ENCODE measurements at regions not wholly inside any gene's neighbourhood (a gene's known extent, or its start where the extent isn't known, plus 50 kb on each side); places are given as distances from the start of the nearest gene placed in this dataset.

DNA sequence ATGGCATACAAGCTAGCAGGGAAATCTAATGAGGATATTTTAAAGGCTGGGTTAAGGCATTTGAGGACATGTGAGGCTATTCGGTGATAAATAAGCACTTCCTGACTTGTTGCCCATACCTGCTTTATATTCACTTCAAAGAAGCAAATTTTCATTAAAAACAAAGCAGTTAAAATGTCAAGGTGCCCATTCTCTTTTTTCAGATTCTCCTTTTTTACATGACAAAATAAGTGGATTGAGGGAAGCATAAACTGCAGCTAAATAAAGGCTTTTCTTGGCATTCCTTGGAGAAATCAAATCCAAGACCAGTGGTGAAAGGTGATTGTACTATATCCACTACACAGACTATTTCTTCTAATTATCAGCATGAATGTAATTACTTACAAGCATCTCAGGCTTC lies 166.9 kb downstream of the PTCSC3 start:
- FAIRE-seq, result no peak

DNA sequence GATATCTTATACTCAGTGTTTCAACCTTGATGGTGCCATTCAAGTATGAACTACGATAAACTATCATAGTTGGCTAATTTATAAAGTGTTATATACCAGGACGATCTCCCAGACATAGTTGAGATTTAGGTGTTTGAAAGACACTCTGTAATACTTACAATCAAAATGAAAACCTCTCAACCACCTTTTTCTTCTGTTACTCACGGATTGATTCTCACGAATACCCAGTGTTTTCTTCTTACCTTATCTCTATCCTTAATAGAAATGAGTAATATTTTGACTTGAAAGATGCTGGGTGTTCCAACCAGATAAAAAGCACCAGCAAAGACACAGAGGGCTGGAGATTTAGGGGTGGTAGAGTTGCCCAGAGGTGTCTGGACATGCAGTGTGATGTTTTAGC lies 169.9 kb downstream of the PTCSC3 start:
- no peak for DNase-seq
- no peak for FAIRE-seq
- H3K27me3 ChIP-seq (ENCODE audit: control insufficient read depth, insufficient read depth, low read length), result no peaks in the 10 kb centered on the region
- intact Hi-C loops (cut with DNase I), result no loop called here
- no peaks in the 10 kb centered on the region for H3K9me3 ChIP-seq (ENCODE audit: control insufficient read depth in 2 of 3, insufficient read depth in 1 of 3, low read length in 3 of 3)
- no peak overlapping the region for H3K9ac ChIP-seq (ENCODE audit: low read length in 3 of 3)
- no peak overlapping the region for H3K27ac ChIP-seq (ENCODE audit: low read depth in 2 of 2, low read length in 2 of 2)
- no peaks in the 10 kb centered on the region for H3K36me3 ChIP-seq (ENCODE audit: control insufficient read depth in 2 of 3, insufficient read depth in 3 of 3, low read length in 3 of 3)
- H3K4me1 ChIP-seq (ENCODE audit: control insufficient read depth in 2 of 3, insufficient read depth in 2 of 3, low read depth in 1 of 3, low read length in 3 of 3), result no peaks in the 10 kb centered on the region
- TF ChIP-seq, protein P1, sequence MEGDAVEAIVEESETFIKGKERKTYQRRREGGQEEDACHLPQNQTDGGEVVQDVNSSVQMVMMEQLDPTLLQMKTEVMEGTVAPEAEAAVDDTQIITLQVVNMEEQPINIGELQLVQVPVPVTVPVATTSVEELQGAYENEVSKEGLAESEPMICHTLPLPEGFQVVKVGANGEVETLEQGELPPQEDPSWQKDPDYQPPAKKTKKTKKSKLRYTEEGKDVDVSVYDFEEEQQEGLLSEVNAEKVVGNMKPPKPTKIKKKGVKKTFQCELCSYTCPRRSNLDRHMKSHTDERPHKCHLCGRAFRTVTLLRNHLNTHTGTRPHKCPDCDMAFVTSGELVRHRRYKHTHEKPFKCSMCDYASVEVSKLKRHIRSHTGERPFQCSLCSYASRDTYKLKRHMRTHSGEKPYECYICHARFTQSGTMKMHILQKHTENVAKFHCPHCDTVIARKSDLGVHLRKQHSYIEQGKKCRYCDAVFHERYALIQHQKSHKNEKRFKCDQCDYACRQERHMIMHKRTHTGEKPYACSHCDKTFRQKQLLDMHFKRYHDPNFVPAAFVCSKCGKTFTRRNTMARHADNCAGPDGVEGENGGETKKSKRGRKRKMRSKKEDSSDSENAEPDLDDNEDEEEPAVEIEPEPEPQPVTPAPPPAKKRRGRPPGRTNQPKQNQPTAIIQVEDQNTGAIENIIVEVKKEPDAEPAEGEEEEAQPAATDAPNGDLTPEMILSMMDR (IDR thresholded peaks at IDR 0.05; ENCODE audit: borderline replicate concordance, extremely low read depth, insufficient read depth), result no peak
- no peak overlapping the region for H3K4me3 ChIP-seq (ENCODE audit: low read length in 3 of 3)

More for the DNA sequence above, 166.9 kb downstream of the PTCSC3 start:
- intact Hi-C loops (cut with DNase I), result no loop called here
- TF ChIP-seq, protein P1 (IDR thresholded peaks at IDR 0.05; ENCODE audit: borderline replicate concordance, extremely low read depth, insufficient read depth), result no peak
- Histone ChIP-seq H3K4me1 (ENCODE audit: control insufficient read depth in 2 of 3, insufficient read depth in 2 of 3, low read depth in 1 of 3, low read length in 3 of 3) (no peaks in the 10 kb centered on the region), H3K9ac (ENCODE audit: low read length in 3 of 3) (no peak overlapping the region), H3K4me3 (ENCODE audit: low read length in 3 of 3) (no peak overlapping the region), H3K36me3 (ENCODE audit: control insufficient read depth in 2 of 3, insufficient read depth in 3 of 3, low read length in 3 of 3) (no peaks in the 10 kb centered on the region), H3K27me3 (ENCODE audit: control insufficient read depth, insufficient read depth, low read length) (no peaks in the 10 kb centered on the region), H3K27ac (ENCODE audit: low read depth in 2 of 2, low read length in 2 of 2) (no peak overlapping the region), H3K9me3 (ENCODE audit: control insufficient read depth in 2 of 3, insufficient read depth in 1 of 3, low read length in 3 of 3) (no peaks in the 10 kb centered on the region)
- no peak for DNase-seq

DNA sequence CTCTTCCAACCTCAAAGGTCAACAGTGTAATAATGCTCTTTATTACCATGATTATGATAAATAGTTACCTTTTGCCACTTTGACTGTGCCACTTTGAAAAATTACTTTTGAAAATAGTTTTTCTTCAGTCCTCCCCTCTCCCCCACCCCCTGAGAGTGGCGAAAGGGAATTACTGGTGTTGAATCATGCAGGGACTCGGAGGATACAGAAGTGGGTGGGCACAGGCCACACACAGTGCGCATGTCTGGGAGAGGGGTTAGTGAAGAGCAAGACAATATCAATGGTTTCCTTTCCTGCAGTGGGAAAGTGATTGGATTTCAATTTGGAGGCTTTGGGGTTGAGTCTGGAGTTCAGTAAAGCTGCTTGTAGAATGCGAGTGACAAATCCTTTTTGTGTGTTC lies 170.9 kb downstream of the PTCSC3 start:
- TF ChIP-seq, protein P1 (IDR thresholded peaks at IDR 0.05; ENCODE audit: borderline replicate concordance, extremely low read depth, insufficient read depth), result no peak
- no peak for FAIRE-seq
- intact Hi-C loops (cut with DNase I), result no loop called here

DNA sequence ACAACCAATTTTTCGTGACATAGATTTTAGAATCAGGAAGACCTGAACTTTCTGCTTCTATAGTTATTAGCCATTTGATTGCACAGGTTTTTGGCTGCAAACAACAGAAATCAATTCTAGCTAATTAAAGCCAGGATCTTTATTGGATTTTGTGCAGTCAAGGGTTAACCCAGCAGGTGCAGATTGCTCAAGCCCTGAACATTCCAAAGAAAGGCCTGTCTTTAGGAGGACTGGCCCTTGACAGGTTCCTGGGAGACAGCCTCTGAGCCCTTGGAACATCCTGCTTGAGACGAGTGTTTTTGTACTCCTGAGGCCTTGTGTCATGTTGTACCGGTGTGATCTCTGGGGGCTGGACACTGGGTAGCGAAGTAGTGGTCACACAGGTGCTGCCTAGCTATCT lies 174.6 kb downstream of the PTCSC3 start:
- no peaks in the 10 kb centered on the region for H3K9me3 ChIP-seq (ENCODE audit: control insufficient read depth in 2 of 3, insufficient read depth in 1 of 3, low read length in 3 of 3)
- no peaks in the 10 kb centered on the region for H3K27me3 ChIP-seq (ENCODE audit: control insufficient read depth, insufficient read depth, low read length)
- intact Hi-C loops (cut with DNase I), result no loop called here
- H3K4me1 ChIP-seq (ENCODE audit: control insufficient read depth in 2 of 3, insufficient read depth in 2 of 3, low read depth in 1 of 3, low read length in 3 of 3), result no peaks in the 10 kb centered on the region
- no peak overlapping the region for H3K27ac ChIP-seq (ENCODE audit: low read depth in 2 of 2, low read length in 2 of 2)
- H3K36me3 ChIP-seq (ENCODE audit: control insufficient read depth in 2 of 3, insufficient read depth in 3 of 3, low read length in 3 of 3), result no peaks in the 10 kb centered on the region
- no peak overlapping the region for H3K9ac ChIP-seq (ENCODE audit: low read length in 3 of 3)
- TF ChIP-seq, protein P1 (IDR thresholded peaks at IDR 0.05; ENCODE audit: borderline replicate concordance, extremely low read depth, insufficient read depth), result no peak
- no peak overlapping the region for H3K4me3 ChIP-seq (ENCODE audit: low read length in 3 of 3)
- DNase-seq, result no peak
- no peak for FAIRE-seq

More for the DNA sequence above, 170.9 kb downstream of the PTCSC3 start:
- H3K27ac ChIP-seq (ENCODE audit: low read depth in 2 of 2, low read length in 2 of 2), result no peak overlapping the region
- H3K4me3 ChIP-seq (ENCODE audit: low read length in 3 of 3), result no peak overlapping the region
- no peaks in the 10 kb centered on the region for H3K27me3 ChIP-seq (ENCODE audit: control insufficient read depth, insufficient read depth, low read length)
- H3K4me1 ChIP-seq (ENCODE audit: control insufficient read depth in 2 of 3, insufficient read depth in 2 of 3, low read depth in 1 of 3, low read length in 3 of 3), result no peaks in the 10 kb centered on the region
- DNase-seq, result no peak
- H3K36me3 ChIP-seq (ENCODE audit: control insufficient read depth in 2 of 3, insufficient read depth in 3 of 3, low read length in 3 of 3), result no peaks in the 10 kb centered on the region
- no peak overlapping the region for H3K9ac ChIP-seq (ENCODE audit: low read length in 3 of 3)
- H3K9me3 ChIP-seq (ENCODE audit: control insufficient read depth in 2 of 3, insufficient read depth in 1 of 3, low read length in 3 of 3), result no peaks in the 10 kb centered on the region

Measured in kidney (tissue), 13 donors.